GM12892 (cell line): ENCODE measurements at regions not wholly inside any gene's neighbourhood (a gene's known extent, or its start where the extent isn't known, plus 50 kb on each side); places are given as distances from the start of the nearest gene placed in this dataset.

Experiments used
- POLR2A ChIP-seq: IDR thresholded peaks from 2 replicates; pipeline ENCODE4 v1.6.1; 2011; ENCODE audit warnings: low read depth, low read length, control low read depth
- POLR2AphosphoS5 ChIP-seq: IDR thresholded peaks from 2 replicates; pipeline ENCODE4 v1.6.1; 2011; ENCODE audit warnings: low read depth, low read length, control low read depth
- TAF1 ChIP-seq: IDR thresholded peaks from 2 replicates; pipeline ENCODE4 v1.6.1; 2011; ENCODE audit warnings: low read depth, mild to moderate bottlenecking, control low read depth, low read length, borderline replicate concordance

GRCh38 chr13:67791047-67791446, 560.9 kb upstream of the PCDH9 start:
- no peak for TF ChIP-seq POLR2A
- TF ChIP-seq TAF1, result no peak
- no peak for TF ChIP-seq POLR2AphosphoS5
